Dendritic cell treated with granulocyte-macrophage colony-stimulating factor and Interleukin-4, amounts not matched to agents 40 ng/mL and 50 ng/mL, for 4 days (primary cell): ENCODE measurements at regions not wholly inside any gene's neighbourhood (a gene's known extent, or its start where the extent isn't known, plus 50 kb on each side); places are given as distances from the start of the nearest gene placed in this dataset.

ENCODE experiments used
- H3K27ac Mint-ChIP-seq: one replicate; pipeline ENCODE4 v1.8.0; 2022; ENCODE audit warnings: mild to moderate bottlenecking, mixed read lengths
- H3K27me3 Mint-ChIP-seq: one replicate; pipeline ENCODE4 v1.8.0; 2022; ENCODE audit warnings: mild to moderate bottlenecking, mixed read lengths
- H3K36me3 Mint-ChIP-seq: one replicate; pipeline ENCODE4 v1.8.0; 2022; ENCODE audit warnings: low read depth, mixed read lengths
- H3K4me1 Mint-ChIP-seq: one replicate; pipeline ENCODE4 v1.8.0; 2022; ENCODE audit warnings: low read depth, mixed read lengths
- H3K4me3 Mint-ChIP-seq: one replicate; pipeline ENCODE4 v1.8.0; 2022; ENCODE audit warnings: mild to moderate bottlenecking, moderate library complexity, mixed read lengths
- H3K9me3 Mint-ChIP-seq: one replicate; pipeline ENCODE4 v1.8.0; 2022; ENCODE audit warnings: mixed read lengths
- intact Hi-C: fragments of 100-400 bp; cut with micrococcal nuclease; formaldehyde crosslinking; loops from one replicate; pipeline ENCODE4 v1.15.0; 2022

- H3K27ac Mint-ChIP-seq = peak overlapping the region; percentile 80
- no peaks in the 10 kb centered on the region for H3K36me3 Mint-ChIP-seq
- H3K27me3 Mint-ChIP-seq = no peaks in the 10 kb centered on the region
- no peak overlapping the region for H3K4me3 Mint-ChIP-seq
- H3K9me3 Mint-ChIP-seq = no peaks in the 10 kb centered on the region
- intact Hi-C loops = no loop called here
- peaks cover 32% of the 10 kb centered on the region for H3K4me1 Mint-ChIP-seq
Measured at GRCh38 chr6:146892613-146893401, 294.0 kb downstream of the ADGB start.

DNA sequence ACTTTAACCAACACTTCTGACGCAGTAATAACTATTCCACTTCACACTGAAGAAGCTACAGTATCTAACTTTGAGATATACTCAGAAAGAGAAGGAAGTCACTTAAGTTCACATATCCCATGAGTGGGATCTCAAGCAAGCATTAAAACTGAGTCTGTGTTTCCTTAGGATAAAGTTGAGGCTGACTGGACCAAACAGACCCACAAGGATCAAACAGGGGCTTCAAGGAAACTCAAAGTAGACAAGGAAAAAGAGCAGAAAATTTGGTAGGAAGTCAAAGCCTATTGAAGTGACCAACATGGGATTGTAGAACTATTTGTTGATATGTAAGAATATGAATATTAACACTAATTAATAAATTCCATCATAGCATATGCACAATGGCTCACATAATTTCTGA lies 294.9 kb downstream of the ADGB start:
- Mint-ChIP-seq H3K36me3 (no peaks in the 10 kb centered on the region), H3K4me1 (peaks cover 32% of the 10 kb centered on the region), H3K9me3 (no peaks in the 10 kb centered on the region), H3K4me3 (no peak overlapping the region), H3K27me3 (no peaks in the 10 kb centered on the region), H3K27ac (no peak overlapping the region)
- intact Hi-C loops = no loop called here

GRCh38 chr6:146894624-146895023 lies 295.9 kb downstream of the ADGB start:
- H3K9me3 Mint-ChIP-seq = no peaks in the 10 kb centered on the region
- H3K4me1 Mint-ChIP-seq = peaks cover 24% of the 10 kb centered on the region
- H3K36me3 Mint-ChIP-seq = no peaks in the 10 kb centered on the region
- no peak overlapping the region for H3K4me3 Mint-ChIP-seq
- intact Hi-C loops = loop anchor here (5.0 kb wide), 1 partner anchor 37 kb away; no protein-coding TSS in a partner anchor
- H3K27ac Mint-ChIP-seq = peak overlapping the region; percentile 7
- H3K27me3 Mint-ChIP-seq = no peaks in the 10 kb centered on the region

DNA sequence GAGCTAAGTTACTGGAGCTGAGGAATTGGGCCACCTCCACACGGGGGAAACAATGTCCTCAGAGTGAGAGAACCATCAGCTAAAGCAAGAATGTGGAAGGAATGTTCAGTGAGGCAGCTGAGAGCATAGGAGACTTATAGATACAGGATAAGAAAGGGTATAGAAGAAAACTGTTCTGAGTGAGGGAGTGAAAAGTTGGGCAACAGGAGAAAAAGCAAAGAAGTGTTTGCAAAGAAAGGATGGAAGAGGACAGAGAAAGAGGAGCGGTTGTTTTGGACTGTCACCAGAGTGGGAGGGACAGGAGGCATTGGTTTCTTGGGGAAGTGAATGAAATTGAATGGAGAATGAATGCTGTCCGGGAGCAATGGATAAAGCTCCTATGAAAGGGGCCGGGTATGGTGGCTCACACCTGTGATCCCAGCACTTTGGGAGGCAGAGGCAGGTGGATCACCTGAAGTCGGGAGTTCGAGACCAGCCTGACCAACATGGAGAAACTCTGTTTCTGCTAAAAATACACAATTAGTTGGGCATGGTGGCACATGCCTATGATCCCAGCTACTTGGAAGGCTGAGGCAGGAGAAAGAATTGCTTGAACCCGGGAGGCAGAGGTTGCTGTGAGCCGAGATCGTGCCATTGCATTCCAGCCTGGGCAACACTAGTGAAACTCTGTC lies 296.5 kb downstream of the ADGB start:
- Mint-ChIP-seq H3K36me3 (no peaks in the 10 kb centered on the region), H3K4me1 (peaks cover 24% of the 10 kb centered on the region), H3K27me3 (no peaks in the 10 kb centered on the region), H3K27ac (no peak overlapping the region), H3K4me3 (no peak overlapping the region), H3K9me3 (no peaks in the 10 kb centered on the region)
- intact Hi-C loops = loop anchor here (5.0 kb wide), 1 partner anchor 38 kb away; no protein-coding TSS in a partner anchor

- H3K4me1 Mint-ChIP-seq = peaks cover 24% of the 10 kb centered on the region
- no peaks in the 10 kb centered on the region for H3K36me3 Mint-ChIP-seq
- no peak overlapping the region for H3K27ac Mint-ChIP-seq
- H3K27me3 Mint-ChIP-seq = no peaks in the 10 kb centered on the region
- intact Hi-C loops = loop anchor here (5.0 kb wide), 1 partner anchor 38 kb away; no protein-coding TSS in a partner anchor
- no peaks in the 10 kb centered on the region for H3K9me3 Mint-ChIP-seq
- no peak overlapping the region for H3K4me3 Mint-ChIP-seq
Measured at GRCh38 chr6:146895772-146896061, 296.9 kb downstream of the ADGB start.

GRCh38 chr6:146896062-146896813 lies 297.5 kb downstream of the ADGB start:
- no peaks in the 10 kb centered on the region for H3K36me3 Mint-ChIP-seq
- no peaks in the 10 kb centered on the region for H3K9me3 Mint-ChIP-seq
- no peak overlapping the region for H3K4me3 Mint-ChIP-seq
- peaks cover 24% of the 10 kb centered on the region for H3K4me1 Mint-ChIP-seq
- intact Hi-C loops = loop anchor here (5.0 kb wide), 1 partner anchor 39 kb away; no protein-coding TSS in a partner anchor
- H3K27ac Mint-ChIP-seq = no peak overlapping the region
- no peaks in the 10 kb centered on the region for H3K27me3 Mint-ChIP-seq

DNA sequence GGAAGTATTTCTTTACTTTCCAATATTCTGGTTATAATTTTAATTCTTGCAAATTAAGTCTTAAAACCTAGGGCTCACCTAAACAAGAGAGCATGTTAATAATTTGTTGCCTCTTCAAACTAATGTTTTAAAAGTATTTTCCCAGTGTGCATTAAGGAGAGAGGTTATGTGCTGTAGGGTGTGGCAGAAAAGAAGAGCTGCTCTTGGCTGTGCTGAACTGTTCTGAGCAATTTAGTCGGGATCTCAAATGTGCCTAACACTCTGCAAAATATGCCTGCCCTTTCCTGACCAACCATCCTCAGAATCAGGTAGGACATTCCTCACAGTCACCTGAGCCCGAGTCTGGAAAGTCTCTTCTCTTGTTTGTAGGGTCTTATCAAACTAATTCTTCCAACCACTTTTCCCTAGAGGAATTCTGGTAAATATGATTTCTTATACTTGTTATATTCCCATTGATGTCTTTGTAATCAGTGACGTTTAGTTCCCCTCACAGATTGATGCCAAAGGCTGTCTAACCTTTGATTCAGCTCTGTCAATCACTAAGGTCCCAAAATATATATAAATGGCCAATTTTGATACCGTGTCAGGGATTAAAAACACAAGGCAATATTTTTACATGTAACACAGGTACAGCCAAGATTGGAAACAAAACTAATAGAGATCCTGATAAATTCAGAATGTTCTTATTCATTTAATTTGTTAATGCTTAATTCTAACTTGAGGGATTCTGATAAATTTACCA lies 298.4 kb downstream of the ADGB start:
- intact Hi-C loops = loop anchor here (5.0 kb wide), 1 partner anchor 40 kb away; no protein-coding TSS in a partner anchor
- no peaks in the 10 kb centered on the region for H3K27me3 Mint-ChIP-seq
- H3K4me1 Mint-ChIP-seq = peaks cover 18% of the 10 kb centered on the region
- no peak overlapping the region for H3K27ac Mint-ChIP-seq
- no peak overlapping the region for H3K4me3 Mint-ChIP-seq
- H3K9me3 Mint-ChIP-seq = no peaks in the 10 kb centered on the region
- H3K36me3 Mint-ChIP-seq = no peaks in the 10 kb centered on the region

DNA sequence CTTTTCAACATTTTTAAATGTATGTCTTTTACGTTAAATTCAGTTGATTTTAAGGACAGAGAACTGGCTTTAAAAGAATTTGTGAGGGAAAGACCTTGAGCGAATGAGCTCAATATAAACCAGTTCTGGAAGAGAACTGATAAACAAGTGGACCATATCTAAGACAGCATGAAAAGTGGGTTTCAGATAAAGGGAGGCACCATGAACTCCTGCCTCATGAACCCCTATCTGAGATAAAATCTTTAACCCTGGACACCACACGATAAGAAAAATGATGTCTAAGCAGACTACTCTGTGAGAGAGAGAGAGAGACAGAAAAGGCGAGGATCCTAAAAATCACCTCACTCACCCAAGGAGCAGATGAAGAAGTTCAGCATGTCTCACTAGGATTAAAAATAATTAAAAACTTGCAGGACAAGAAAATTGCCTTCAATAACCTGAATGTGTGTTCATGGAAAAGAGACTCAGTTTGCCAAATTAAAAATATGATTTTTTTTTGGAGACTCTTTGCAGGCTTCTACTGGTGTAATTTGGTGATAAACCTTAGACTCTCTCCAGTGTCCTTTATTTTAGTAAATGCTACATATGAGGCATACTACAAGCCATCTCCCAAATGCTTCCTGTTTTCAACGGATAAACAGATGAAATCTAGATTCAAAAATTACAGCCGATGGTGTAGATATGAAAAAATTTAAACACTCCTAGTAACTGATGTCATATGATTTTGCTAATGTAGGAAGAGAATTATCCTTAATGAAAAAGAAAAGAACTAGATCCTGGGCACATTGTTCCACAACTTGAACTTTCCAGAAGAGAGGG lies 299.5 kb downstream of the ADGB start:
- Mint-ChIP-seq H3K27me3 (no peaks in the 10 kb centered on the region), H3K4me3 (no peak overlapping the region), H3K4me1 (peaks cover 18% of the 10 kb centered on the region), H3K36me3 (no peaks in the 10 kb centered on the region), H3K27ac (no peak overlapping the region), H3K9me3 (no peaks in the 10 kb centered on the region)
- intact Hi-C loops = loop anchor here (5.0 kb wide), 1 partner anchor 41 kb away; no protein-coding TSS in a partner anchor

DNA sequence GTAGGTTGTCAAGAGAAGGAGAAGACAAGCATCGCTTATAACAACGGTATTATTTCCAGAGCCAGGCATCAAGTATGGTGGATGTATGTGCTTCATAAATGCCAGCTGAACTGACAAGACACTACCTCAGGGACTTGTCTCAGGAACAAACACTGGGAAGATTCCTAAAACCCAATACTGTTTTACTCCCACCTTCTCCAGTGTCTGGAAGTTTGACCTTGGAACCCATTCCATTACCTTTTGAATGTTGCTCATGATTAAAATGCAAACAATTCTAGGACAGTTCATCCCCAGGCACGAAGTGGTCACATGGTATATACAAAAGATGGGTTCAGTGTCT lies 300.1 kb downstream of the ADGB start:
- no peaks in the 10 kb centered on the region for H3K36me3 Mint-ChIP-seq
- no peak overlapping the region for H3K4me3 Mint-ChIP-seq
- no peaks in the 10 kb centered on the region for H3K9me3 Mint-ChIP-seq
- intact Hi-C loops = loop anchor here (5.0 kb wide), 1 partner anchor 42 kb away; no protein-coding TSS in a partner anchor
- no peaks in the 10 kb centered on the region for H3K27me3 Mint-ChIP-seq
- peaks cover 23% of the 10 kb centered on the region for H3K4me1 Mint-ChIP-seq
- no peak overlapping the region for H3K27ac Mint-ChIP-seq

DNA sequence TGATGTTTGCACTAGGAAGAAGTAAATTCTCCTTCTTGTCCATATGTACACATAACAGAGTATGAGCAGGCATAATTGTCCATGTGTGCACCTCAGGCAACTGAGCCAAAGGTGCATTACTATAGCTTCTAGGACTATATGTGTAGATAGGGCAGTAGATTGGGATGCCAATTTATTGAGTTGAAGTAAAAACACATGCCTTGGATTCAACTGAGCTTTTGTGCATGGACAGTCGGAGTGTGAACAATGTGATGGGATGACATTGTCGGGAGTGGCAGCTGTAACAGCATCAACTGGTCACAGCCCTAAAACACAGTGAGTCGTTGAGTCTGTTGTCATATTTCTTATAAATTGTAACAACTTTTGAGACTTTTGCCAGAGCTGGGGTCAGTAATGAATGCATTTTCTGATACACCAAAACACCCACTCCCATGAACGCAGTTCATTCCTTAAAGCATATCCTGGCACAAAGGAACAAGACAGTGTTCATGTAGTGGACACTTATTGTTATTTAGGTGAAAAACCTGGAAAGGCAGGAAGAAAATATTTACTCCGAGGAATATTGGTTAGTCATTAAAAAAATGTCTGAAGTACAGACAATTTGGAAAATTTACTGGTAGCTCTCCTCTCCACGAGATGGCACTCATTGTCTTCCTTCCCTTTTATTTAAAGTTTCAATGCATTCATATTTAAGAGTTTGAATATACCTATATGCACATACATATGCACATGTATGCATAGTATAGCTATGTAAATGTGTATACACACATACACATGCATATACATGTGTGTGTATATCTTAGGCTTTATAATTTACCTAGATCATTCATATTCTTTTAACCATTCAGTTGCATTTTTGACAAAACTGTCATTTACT lies 302.0 kb upstream of the STXBP5 start:
- H3K4me1 Mint-ChIP-seq = peaks cover 13% of the 10 kb centered on the region
- H3K36me3 Mint-ChIP-seq = no peaks in the 10 kb centered on the region
- no peak overlapping the region for H3K4me3 Mint-ChIP-seq
- intact Hi-C loops = loop anchor here (5.0 to 10.0 kb wide), 3 partner anchors 323 to 453 kb away; no protein-coding TSS in a partner anchor
- no peak overlapping the region for H3K27ac Mint-ChIP-seq
- no peaks in the 10 kb centered on the region for H3K9me3 Mint-ChIP-seq
- no peaks in the 10 kb centered on the region for H3K27me3 Mint-ChIP-seq

GRCh38 chr6:146902846-146903245 lies 301.4 kb upstream of the STXBP5 start:
- Mint-ChIP-seq H3K36me3 (no peaks in the 10 kb centered on the region), H3K27me3 (no peaks in the 10 kb centered on the region), H3K9me3 (no peaks in the 10 kb centered on the region), H3K4me3 (no peak overlapping the region), H3K4me1 (peaks cover 13% of the 10 kb centered on the region), H3K27ac (no peak overlapping the region)
- intact Hi-C loops = loop anchor here (5.0 to 10.0 kb wide), 3 partner anchors 322 to 452 kb away; no protein-coding TSS in a partner anchor

- Mint-ChIP-seq H3K27me3 (no peaks in the 10 kb centered on the region), H3K4me3 (no peak overlapping the region), H3K9me3 (no peaks in the 10 kb centered on the region), H3K4me1 (peaks cover 13% of the 10 kb centered on the region), H3K27ac (no peak overlapping the region), H3K36me3 (no peaks in the 10 kb centered on the region)
- intact Hi-C loops = loop anchor here (5.0 to 10.0 kb wide), 3 partner anchors 321 to 451 kb away; no protein-coding TSS in a partner anchor
Measured at GRCh38 chr6:146903451-146903850, 300.8 kb upstream of the STXBP5 start.
